Hepatocyte (in vitro differentiated cells): ENCODE measurements at regions not wholly inside any gene's neighbourhood (a gene's known extent, or its start where the extent isn't known, plus 50 kb on each side); places are given as distances from the start of the nearest gene placed in this dataset.
"Not testable (repeated sequence)": the region's sequence is repeated elsewhere in the genome, so short reads cannot be mapped to it uniquely, and the experiment has no call there.

Experiments used
- CTCF ChIP-seq: fragments of 200-600 bp; sonication (generic); IDR thresholded peaks from 2 replicates; pipeline ENCODE4 v1.5.1; 2016; ENCODE audit warnings: antibody characterized with exemption, mild to moderate bottlenecking; ENCODE audit not compliant: poor library complexity
- EZH2 ChIP-seq: fragments of 200-600 bp; sonication (generic); IDR thresholded peaks from 2 replicates; pipeline ENCODE4 v1.6.1; 2016; ENCODE audit warnings: antibody characterized with exemption, mild to moderate bottlenecking, borderline replicate concordance
- EZH2phosphoT487 ChIP-seq: fragments of 200-600 bp; sonication (generic); IDR thresholded peaks from one replicate; pipeline ENCODE4 v1.6.1; 2018; ENCODE audit warnings: antibody characterized with exemption, mild to moderate bottlenecking, low read depth, moderate library complexity; ENCODE audit not compliant: unreplicated experiment, severe bottlenecking

- TF ChIP-seq CTCF, EZH2, EZH2phosphoT487: not testable (repeated sequence)
These were observed 140.4 kb downstream of the SPDYE17 start for GRCh38 chr7:76891771-76892170.
